ENCODE measurements at regions not wholly inside any gene's neighbourhood (a gene's known extent, or its start where the extent isn't known, plus 50 kb on each side); places are given as distances from the start of the nearest gene placed in this dataset.
"Not testable (repeated sequence)": the region's sequence is repeated elsewhere in the genome, so short reads cannot be mapped to it uniquely, and the experiment has no call there.

GRCh38 chr2:87514515-87514914 lies 233.4 kb upstream of the PLGLB2 start:
- DNase-seq, H3K9me3 ChIP-seq, H3K36me3 ChIP-seq: not testable (repeated sequence)

GRCh38 chr2:87515226-87515625 lies 232.7 kb upstream of the PLGLB2 start:
- H3K36me3 ChIP-seq, H3K27me3 ChIP-seq, H3K9me3 ChIP-seq, DNase-seq, H3K4me3 ChIP-seq: not testable (repeated sequence)

More at GRCh38 chr2:87514515-87514914, 233.4 kb upstream of the PLGLB2 start:
- H3K4me3 ChIP-seq, H3K27me3 ChIP-seq: not testable (repeated sequence)

GRCh38 chr2:87515875-87516274 lies 232.0 kb upstream of the PLGLB2 start:
- not testable (repeated sequence) for DNase-seq, H3K9me3 ChIP-seq, H3K27me3 ChIP-seq, H3K36me3 ChIP-seq, H3K4me3 ChIP-seq

DNA sequence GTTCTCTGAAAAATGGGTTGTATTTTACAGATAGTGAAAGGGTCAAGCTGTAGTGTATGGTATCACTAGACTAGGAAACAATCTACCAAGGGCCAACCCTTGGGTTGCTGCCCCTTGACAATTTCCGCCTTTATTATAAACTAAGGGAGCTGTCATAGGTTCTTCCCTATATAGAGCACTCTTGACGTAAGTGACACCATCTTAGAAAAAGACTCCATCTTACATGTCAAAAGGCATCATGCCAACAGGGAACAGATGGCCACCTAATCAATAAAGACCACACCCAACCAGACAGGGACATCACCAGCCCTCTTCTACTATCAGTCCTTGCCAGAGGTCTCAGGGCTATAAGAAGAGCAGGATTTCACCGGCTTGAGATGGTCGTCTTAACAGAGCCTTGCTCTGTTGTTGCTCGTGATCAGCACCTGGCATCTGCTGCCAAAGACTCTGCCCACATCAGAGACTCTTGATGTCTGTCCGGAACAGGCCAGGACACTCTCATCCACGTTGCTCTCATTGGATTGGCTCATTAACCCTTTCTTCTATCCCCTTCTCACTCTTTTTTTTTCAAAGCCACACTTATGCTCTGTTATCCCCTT lies 231.4 kb upstream of the PLGLB2 start:
- H3K9me3 ChIP-seq, H3K36me3 ChIP-seq, DNase-seq, H3K4me3 ChIP-seq, H3K27me3 ChIP-seq: not testable (repeated sequence)

DNA sequence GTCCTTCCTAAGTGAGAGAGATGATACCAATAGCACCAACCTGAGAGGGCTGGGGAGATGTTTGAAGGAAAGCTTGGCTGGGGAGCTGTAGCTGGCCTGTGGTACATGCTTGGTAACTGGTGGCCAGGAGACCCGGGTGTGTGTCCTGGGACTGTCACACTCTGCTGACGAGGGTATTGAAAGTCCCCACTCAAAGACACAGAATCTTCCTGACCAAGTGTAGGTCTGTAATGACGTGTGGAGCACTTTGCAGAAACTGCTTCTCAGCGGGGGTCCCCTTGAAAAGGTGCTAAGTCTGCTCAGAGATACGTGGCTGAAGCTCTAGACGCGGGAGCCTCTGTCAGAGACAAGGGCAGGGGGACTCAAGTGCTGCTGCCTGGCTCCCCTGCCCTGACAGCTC lies 230.4 kb upstream of the PLGLB2 start:
- H3K4me3 ChIP-seq, DNase-seq, H3K27me3 ChIP-seq, H3K9me3 ChIP-seq, H3K36me3 ChIP-seq: not testable (repeated sequence)

GRCh38 chr2:87518066-87518465 lies 229.8 kb upstream of the PLGLB2 start:
- H3K27me3 ChIP-seq, H3K4me3 ChIP-seq, DNase-seq, H3K36me3 ChIP-seq, H3K9me3 ChIP-seq: not testable (repeated sequence)

DNA sequence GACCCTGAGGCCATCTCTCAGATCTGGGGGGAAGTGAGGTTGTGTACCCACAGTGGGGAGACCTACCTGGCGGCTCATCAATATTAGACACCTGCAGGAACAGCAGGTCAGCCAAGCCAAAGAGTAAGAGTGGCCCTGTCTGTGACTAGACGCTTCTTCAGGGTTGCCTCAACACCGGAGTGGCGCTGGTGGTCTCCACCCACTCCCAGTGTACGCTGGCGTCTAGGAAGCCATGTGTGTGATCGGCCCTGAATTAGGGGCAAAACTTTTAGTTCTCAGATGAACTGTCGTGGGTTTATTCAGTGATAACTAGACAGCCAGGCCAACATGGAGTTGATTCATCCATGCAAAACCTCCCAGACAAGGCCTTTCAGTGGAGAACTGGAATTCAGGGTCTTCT lies 229.3 kb upstream of the PLGLB2 start:
- not testable (repeated sequence) for H3K36me3 ChIP-seq, H3K27me3 ChIP-seq, H3K9me3 ChIP-seq, H3K4me3 ChIP-seq, DNase-seq

DNA sequence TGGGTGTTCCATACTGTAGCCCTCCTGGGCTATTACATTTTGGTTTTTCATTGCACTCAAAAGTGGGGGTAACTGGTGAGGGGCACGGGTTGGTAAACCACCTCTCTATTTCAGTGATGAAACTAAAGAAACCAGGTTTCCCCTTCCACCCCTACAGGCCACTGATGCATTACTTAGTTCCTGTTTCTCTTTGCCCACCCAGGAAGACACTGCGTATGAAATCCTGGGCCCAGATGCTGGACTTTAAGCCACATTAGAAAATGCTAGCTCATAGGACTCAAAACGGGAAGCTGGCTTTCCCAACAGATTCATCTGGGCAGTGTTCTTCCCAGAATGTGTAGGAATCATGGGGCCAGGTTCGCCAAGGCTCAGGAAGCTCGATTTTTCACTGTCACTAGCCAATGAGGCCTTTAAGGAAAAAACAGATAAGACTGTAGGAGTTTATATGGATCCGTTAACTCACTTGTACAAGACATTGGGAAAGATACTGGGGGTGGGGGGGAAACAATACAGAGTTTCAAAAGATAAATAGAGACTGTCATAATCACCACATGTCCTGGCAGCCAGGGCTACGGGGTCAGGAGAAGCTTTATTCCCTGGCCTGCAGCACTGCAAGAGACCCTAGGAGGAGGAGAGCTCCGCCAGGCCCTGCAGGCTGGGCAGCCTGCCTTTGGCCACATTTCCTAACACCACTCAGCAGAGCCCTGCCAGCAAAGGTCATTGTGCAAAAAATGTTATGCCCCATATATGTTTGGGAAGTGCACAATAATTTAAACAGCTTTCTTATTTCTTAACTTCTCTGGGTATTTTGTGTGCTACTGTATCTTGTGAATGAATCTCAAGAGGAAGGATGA lies 228.5 kb upstream of the PLGLB2 start:
- H3K9me3 ChIP-seq, H3K36me3 ChIP-seq, H3K4me3 ChIP-seq, H3K27me3 ChIP-seq: not testable (repeated sequence)
- peak; percentile 32 for DNase-seq

DNA sequence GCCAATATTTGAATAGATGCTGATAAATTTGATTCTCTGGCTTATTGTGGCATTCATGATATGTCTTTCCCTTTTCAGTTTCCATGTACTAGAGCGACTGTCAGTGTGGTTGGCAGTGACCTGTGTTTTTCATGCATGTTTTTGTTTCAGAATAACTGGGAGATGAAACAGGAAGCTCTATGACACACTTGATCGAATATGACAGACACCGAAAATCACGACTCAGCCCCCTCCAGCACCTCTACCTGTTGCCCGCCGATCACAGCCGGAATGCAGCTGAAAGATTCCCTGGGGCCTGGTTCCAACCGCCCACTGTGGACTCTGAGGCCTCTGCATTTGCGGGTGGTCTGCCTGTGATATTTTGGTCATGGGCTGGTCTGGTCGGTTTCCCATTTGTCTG lies 226.8 kb upstream of the PLGLB2 start:
- not testable (repeated sequence) for H3K36me3 ChIP-seq, DNase-seq, H3K4me3 ChIP-seq, H3K27me3 ChIP-seq, H3K9me3 ChIP-seq

DNA sequence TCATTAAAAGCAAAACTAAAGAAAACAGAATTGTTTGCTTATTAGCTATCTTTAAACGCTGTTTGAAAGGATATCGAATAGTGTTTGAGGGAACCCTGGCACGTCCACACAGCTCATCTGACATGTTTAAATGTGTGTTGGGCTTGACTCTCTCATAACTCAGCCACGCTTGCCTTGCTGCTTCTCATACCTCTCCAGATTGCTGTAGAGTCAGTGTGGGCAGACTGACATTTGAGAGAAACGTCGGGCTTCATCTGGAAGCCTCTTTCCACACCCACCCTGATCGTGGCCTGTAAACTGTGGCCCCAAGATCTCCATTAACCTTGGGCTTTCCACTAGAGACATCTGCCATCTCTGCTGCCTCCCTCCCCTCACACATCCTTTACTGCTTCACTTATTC lies 226.4 kb upstream of the PLGLB2 start:
- not testable (repeated sequence) for H3K36me3 ChIP-seq, H3K9me3 ChIP-seq, H3K27me3 ChIP-seq, DNase-seq, H3K4me3 ChIP-seq

DNA sequence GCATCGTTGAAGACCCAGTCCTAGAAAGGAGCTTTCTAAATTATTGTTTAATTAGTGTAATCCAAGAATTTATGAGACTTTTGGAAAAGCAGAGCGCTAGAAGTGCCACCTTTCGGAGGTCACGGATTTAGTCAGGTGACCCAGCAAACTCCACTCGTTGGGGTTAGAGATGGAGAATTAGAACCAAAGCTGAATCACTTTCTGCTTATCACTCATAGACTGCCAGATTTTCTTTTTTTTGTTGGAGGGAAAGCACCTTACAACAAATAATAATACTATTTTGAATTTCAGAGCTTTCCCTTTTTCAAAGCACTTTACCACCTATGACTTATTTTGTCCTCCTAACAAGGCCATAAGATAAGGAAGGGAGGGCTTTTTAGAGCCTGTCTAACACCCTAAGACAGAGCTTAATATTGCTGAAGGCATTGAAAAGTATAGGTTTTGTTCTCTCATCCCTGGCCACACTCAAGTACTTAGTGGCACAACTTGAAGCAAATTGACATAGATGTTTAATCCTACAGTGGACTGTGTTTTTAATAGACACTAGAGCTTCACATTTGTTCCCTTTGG lies 223.2 kb upstream of the PLGLB2 start:
- H3K4me3 ChIP-seq, H3K36me3 ChIP-seq, H3K27me3 ChIP-seq, DNase-seq, H3K9me3 ChIP-seq: not testable (repeated sequence)

GRCh38 chr2:87525497-87525991 lies 222.3 kb upstream of the PLGLB2 start:
- not testable (repeated sequence) for DNase-seq

GRCh38 chr2:87526258-87526657 lies 221.6 kb upstream of the PLGLB2 start:
- not testable (repeated sequence) for DNase-seq, H3K27me3 ChIP-seq, H3K36me3 ChIP-seq, H3K9me3 ChIP-seq, H3K4me3 ChIP-seq

More at GRCh38 chr2:87525497-87525991, 222.3 kb upstream of the PLGLB2 start:
- not testable (repeated sequence) for H3K27me3 ChIP-seq, H3K36me3 ChIP-seq, H3K9me3 ChIP-seq, H3K4me3 ChIP-seq

DNA sequence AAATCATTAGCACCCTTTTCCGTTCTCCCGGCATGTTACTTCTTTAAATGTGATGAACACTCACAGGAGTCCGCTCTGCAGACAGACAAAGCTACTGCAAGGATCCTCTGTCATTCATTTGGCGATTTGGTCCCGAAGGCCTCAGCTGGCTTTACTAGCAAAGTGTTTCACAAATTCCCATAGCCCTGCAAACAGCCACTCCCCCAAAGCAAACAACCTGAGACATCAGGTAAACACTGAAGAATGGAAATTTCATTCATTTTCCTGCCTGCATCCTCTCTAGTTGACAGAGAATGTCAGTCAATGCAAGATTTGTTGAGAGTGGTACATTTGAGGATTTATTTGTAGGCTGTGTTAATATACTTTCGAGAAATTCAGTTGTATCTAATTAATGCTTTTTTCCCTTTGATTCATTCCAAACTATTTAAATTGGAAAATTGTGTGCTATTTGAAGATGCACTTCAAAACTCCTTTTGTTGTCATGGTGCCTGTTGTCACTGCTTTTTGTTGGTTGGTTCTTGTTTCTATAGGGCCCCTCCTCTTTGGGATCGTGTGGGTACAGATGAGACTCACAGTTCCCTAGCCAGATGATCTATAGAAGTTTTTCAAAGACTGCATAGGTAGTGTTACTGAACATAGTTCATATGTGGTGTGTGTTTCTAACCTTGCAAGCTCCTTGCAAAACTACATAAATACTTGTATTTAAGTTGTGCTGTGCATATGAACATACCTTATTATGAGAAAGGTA lies 215.7 kb upstream of the PLGLB2 start:
- H3K27me3 ChIP-seq, H3K36me3 ChIP-seq, H3K9me3 ChIP-seq, DNase-seq, H3K4me3 ChIP-seq: not testable (repeated sequence)

DNA sequence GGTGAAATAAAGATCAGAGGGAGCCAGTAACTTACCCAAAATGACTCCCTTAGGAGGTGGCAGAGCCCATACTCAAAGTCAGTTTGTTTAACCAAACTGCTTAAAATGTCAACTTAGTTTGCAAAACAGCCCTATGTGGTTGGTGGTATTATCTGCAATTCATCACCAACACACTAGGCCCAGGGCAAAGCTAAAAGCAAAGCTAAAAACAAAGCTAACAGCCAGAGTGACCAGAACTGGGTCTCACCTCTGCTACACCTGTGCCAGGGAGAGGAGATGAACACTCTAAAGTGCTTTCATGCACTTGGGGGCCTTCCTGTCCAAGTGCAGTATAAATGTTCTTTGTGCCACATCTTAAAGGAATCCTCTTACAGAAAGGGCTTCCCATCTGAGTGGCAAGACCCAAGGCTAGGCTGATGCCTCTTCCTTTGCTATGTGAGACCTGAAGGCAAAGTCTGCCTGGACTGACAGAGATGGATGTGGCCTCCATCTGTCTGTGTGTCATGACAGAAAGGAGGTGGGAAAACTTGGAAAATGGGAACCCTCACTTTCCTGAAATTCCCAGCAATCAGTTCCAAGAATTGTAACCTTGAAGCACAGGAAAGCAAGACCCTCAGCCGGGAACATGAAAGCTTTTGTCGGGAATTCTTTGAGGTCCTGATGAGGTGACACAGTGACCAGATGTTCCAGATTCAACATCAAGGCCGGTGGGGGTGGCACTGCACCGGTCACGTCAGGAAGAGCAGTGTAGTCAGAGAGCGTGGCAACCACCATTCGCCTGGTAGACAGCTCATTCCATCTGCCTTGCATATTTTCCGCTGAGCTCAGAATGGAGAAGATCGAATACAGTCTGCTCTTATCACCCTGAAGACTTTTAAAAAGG lies 214.3 kb upstream of the PLGLB2 start:
- not testable (repeated sequence) for H3K36me3 ChIP-seq, DNase-seq

GRCh38 chr2:87534273-87534889 lies 213.5 kb upstream of the PLGLB2 start:
- not testable (repeated sequence) for DNase-seq, H3K36me3 ChIP-seq, H3K27me3 ChIP-seq, H3K4me3 ChIP-seq, H3K9me3 ChIP-seq

More for the DNA sequence above, 214.3 kb upstream of the PLGLB2 start:
- not testable (repeated sequence) for H3K9me3 ChIP-seq, H3K27me3 ChIP-seq, H3K4me3 ChIP-seq

Measured in MG63 (cell line).